HepG2 (cell line): ENCODE measurements at regions not wholly inside any gene's neighbourhood (a gene's known extent, or its start where the extent isn't known, plus 50 kb on each side); places are given as distances from the start of the nearest gene placed in this dataset.

Source experiments
- ATAC-seq: fragments of 200-7000 bp; cut with Tn5 transposase; 3 replicates; pipeline ENCODE4 v1.9.1; 2020; ENCODE audit warnings: mild to moderate bottlenecking, moderate library complexity
- BruUV-seq: library from RNA; stranded (reverse); fragments of 400-500 nt; replicated peaks from 2 replicates; lab custom pipeline; 2021; lab: Mats Ljungman, UMichigan
- CTCF ChIA-PET: fragments of 300-600 bp; formaldehyde crosslinking; extraction: SDS; loops from one replicate; lab custom pipeline; 2021; ENCODE audit warnings: low total read pairs, inconsistent platforms, low intra/inter-chr PET ratio; lab: Yijun Ruan, JAX
- POLR2A ChIA-PET: fragments of 350-600 bp; sonication (Branson Sonifier 250); formaldehyde crosslinking; loops from one replicate; lab custom pipeline; 2020; ENCODE audit warnings: antibody characterized with exemption, inconsistent platforms; lab: Yijun Ruan, JAX
- DNase-seq: peaks from one replicate; pipeline ENCODE4 v3.0.0-alpha.2; 2015; ENCODE audit warnings: low spot score
- FAIRE-seq: peaks from 3 replicates; lab custom pipeline; 2011; peaks lifted over from hg19 to GRCh38; lab: Jason Lieb, UNC
- H2AFZ ChIP-seq: one replicate; pipeline ENCODE4 v1.6.1; 2011; ENCODE audit warnings: low read length, inconsistent platforms
- H3K27ac ChIP-seq: fragments of 300-600 bp; 3 replicates; pipeline ENCODE4 v1.8.0; 2011; ENCODE audit warnings: mixed run types, mild to moderate bottlenecking, mixed read lengths, low read length, inconsistent platforms; ENCODE audit not compliant: insufficient read depth; ENCODE audit errors: extremely low read length
- H3K27me3 ChIP-seq, 2 experiments: fragments of 200-600 bp in 1 of 2; 2 replicates in 1 of 2; 3 replicates in 1 of 2; pipeline versions ENCODE4 v1.6.0 to v1.8.0; 2011; ENCODE audit warnings: low read length in 2 of 2, mild to moderate bottlenecking in 2 of 2, moderate library complexity in 2 of 2, inconsistent platforms in 1 of 2; ENCODE audit not compliant: insufficient read depth in 2 of 2, control insufficient read depth in 1 of 2
- H3K36me3 ChIP-seq, 2 experiments: fragments of 200-600 bp in 1 of 2; replicated peaks in 1 of 2; 2 replicates in 1 of 2; 3 replicates in 1 of 2; pipeline versions ENCODE4 v1.5.1 to v1.8.0; 2011; ENCODE audit warnings: low read length in 2 of 2, inconsistent platforms in 1 of 2; ENCODE audit not compliant: insufficient read depth in 2 of 2, control insufficient read depth in 1 of 2
- H3K4me1 ChIP-seq: 2 replicates; pipeline ENCODE4 v1.5.1; 2012; ENCODE audit warnings: low read length, inconsistent platforms; ENCODE audit not compliant: insufficient read depth
- H3K4me2 ChIP-seq: 2 replicates; pipeline ENCODE4 v1.6.0; 2011; ENCODE audit warnings: low read depth, low read length, inconsistent platforms
- H3K4me3 ChIP-seq, 3 experiments: fragments of 200-600 bp in 1 of 3; sonication (generic), shearing (Covaris generic) in 1 of 3; replicated peaks in 1 of 3; 2 replicates each; pipeline ENCODE4 v1.5.1; 2011 to 2016; ENCODE audit warnings: low read length in 3 of 3, inconsistent platforms in 2 of 3, low read depth in 2 of 3, mild to moderate bottlenecking in 2 of 3, control low read depth in 1 of 3, mixed read lengths in 1 of 3; ENCODE audit not compliant: insufficient read depth in 1 of 3
- H3K79me2 ChIP-seq: one replicate; pipeline ENCODE4 v1.6.1; 2011; ENCODE audit warnings: low read length, inconsistent platforms; ENCODE audit not compliant: insufficient read depth
- H3K9ac ChIP-seq: 2 replicates; pipeline ENCODE4 v1.6.0; 2011; ENCODE audit warnings: mild to moderate bottlenecking, low read depth, low read length, inconsistent platforms; ENCODE audit not compliant: insufficient read depth
- H3K9me3 ChIP-seq: 2 replicates; pipeline ENCODE4 v1.5.1; 2012; ENCODE audit warnings: mild to moderate bottlenecking, low read length
- H4K20me1 ChIP-seq: 2 replicates; pipeline ENCODE4 v1.6.0; 2011; ENCODE audit warnings: inconsistent platforms, mild to moderate bottlenecking, low read length, moderate library complexity; ENCODE audit not compliant: insufficient read depth
- AKAP8 ChIP-seq: sonication (generic); formaldehyde crosslinking; IDR thresholded peaks from 2 replicates; pipeline ENCODE4 v1.5.1; 2020; ENCODE audit warnings: mild to moderate bottlenecking, missing genetic modification reagents
- CC2D1A ChIP-seq: sonication (generic); formaldehyde crosslinking; IDR thresholded peaks from 2 replicates; pipeline ENCODE4 v1.8.1; 2023; ENCODE audit warnings: mild to moderate bottlenecking, missing genetic modification reagents
- MAFF ChIP-seq: IDR thresholded peaks from 2 replicates; pipeline ENCODE4 v1.6.1; 2011; ENCODE audit warnings: low read depth, low read length, improper control_type of control experiment
- MEF2D ChIP-seq: sonication (generic); formaldehyde crosslinking; IDR thresholded peaks from 2 replicates; pipeline ENCODE4 v1.5.1; 2020; ENCODE audit warnings: mild to moderate bottlenecking, missing genetic modification reagents
- MYNN ChIP-seq: sonication (generic); formaldehyde crosslinking; IDR thresholded peaks from 2 replicates; pipeline ENCODE4 v1.4.0; 2020; ENCODE audit warnings: mild to moderate bottlenecking, low read depth, missing genetic modification reagents
- NR2F1 ChIP-seq, 2 experiments: fragments of 450-650 bp in 1 of 2; formaldehyde crosslinking in 1 of 2; IDR thresholded peaks; 2 replicates each; pipeline versions ENCODE4 v1.5.0 to v1.6.1; 2016 to 2020; ENCODE audit warnings: mild to moderate bottlenecking in 1 of 2, missing compliant biosample characterization in 1 of 2, missing genetic modification reagents in 1 of 2, moderate library complexity in 1 of 2
- REL ChIP-seq: sonication (generic); formaldehyde crosslinking; conservative IDR thresholded peaks from 2 replicates; pipeline ENCODE4 v1.8.0; 2022; ENCODE audit warnings: mild to moderate bottlenecking, missing genetic modification reagents, moderate library complexity
- ZFY ChIP-seq: sonication (generic); formaldehyde crosslinking; IDR thresholded peaks from 2 replicates; pipeline ENCODE4 v1.4.0; 2020; ENCODE audit warnings: missing genetic modification reagents
- ZGPAT ChIP-seq: IDR thresholded peaks from 2 replicates; pipeline ENCODE4 v1.6.1; 2016; ENCODE audit warnings: mild to moderate bottlenecking
- ZNF20 ChIP-seq: sonication (generic); formaldehyde crosslinking; IDR thresholded peaks from 2 replicates; pipeline ENCODE4 v1.4.0; 2020; ENCODE audit warnings: mild to moderate bottlenecking, moderate library complexity, missing genetic modification reagents
- ZNF670 ChIP-seq: sonication (generic); formaldehyde crosslinking; IDR thresholded peaks from 2 replicates; pipeline ENCODE4 v1.8.0; 2022; ENCODE audit warnings: mild to moderate bottlenecking, missing genetic modification reagents, borderline replicate concordance
- ZNF749 ChIP-seq: sonication (generic); formaldehyde crosslinking; IDR thresholded peaks from 2 replicates; pipeline ENCODE4 v1.8.0; 2022; ENCODE audit warnings: mild to moderate bottlenecking, missing genetic modification reagents, moderate library complexity, borderline replicate concordance
- ZNF788 ChIP-seq: sonication (generic); formaldehyde crosslinking; IDR thresholded peaks from 2 replicates; pipeline ENCODE4 v1.5.0; 2020; ENCODE audit warnings: mild to moderate bottlenecking, missing genetic modification reagents, borderline replicate concordance
- WGBS: methylation state at CpG from one replicate; pipeline ENCODE4 v1.1.6; 2017; ENCODE audit warnings: low lambda C conversion rate; 5-methylcytosine and 5-hydroxymethylcytosine counted together
- in situ Hi-C: cut with HindIII; loops from 2 replicates; pipeline ENCODE4 v1.10.0; 2017; ENCODE audit warnings: low pct_unique_long_range_greater_than_20kb; ENCODE audit not compliant: extremely low pct_ligation_motif_present
- intact Hi-C: fragments of 100-400 bp; cut with micrococcal nuclease; formaldehyde crosslinking; loops from one replicate; pipeline ENCODE4 v1.10.0; 2022; ENCODE audit not compliant: unreplicated experiment

GRCh38 chr5:88940713-88941112, 57.7 kb upstream of the MEF2C start:
- Histone ChIP-seq H3K4me2 (no peak overlapping the region), H3K9me3 (no peaks in the 10 kb centered on the region), H2AFZ (no peak overlapping the region), H3K4me1 (no peaks in the 10 kb centered on the region), H3K27me3 (no peaks in the 10 kb centered on the region), H4K20me1 (no peaks in the 10 kb centered on the region), H3K9ac (no peak overlapping the region), H3K36me3 (no peaks in the 10 kb centered on the region), H3K27ac (no peak overlapping the region), H3K4me3 (no peak overlapping the region), H3K79me2 (no peaks in the 10 kb centered on the region)
- FAIRE-seq, result no peak
- ChIA-PET CTCF (no interaction called here), POLR2A (no interaction called here)
- in situ Hi-C loops, result no loop called here
- no TSS peak for BruUV-seq
- no peak for ATAC-seq
- TF ChIP-seq AKAP8 (CRISPR knock-in tag) (no peak), CC2D1A (CRISPR knock-in tag) (no peak), ZNF788 (no peak), MAFF (no peak), MYNN (CRISPR knock-in tag) (no peak), ZNF749 (no peak), ZNF20 (no peak), MEF2D (no peak), ZGPAT (CRISPR knock-in tag) (no peak), ZNF670 (CRISPR knock-in tag) (no peak), ZFY (no peak), NR2F1 (CRISPR knock-in tag; IDR thresholded peaks at IDR 0.05) (no peak), REL (CRISPR knock-in tag) (no peak)
- no peak for DNase-seq
- 2% methylated on average over 1 of the region's 1 CpG for WGBS
- intact Hi-C loops, result loop anchor here (5.0 kb wide), 1 partner anchor 308 kb away; no protein-coding TSS in a partner anchor
